ENCODE measurements at regions not wholly inside any gene's neighbourhood (a gene's known extent, or its start where the extent isn't known, plus 50 kb on each side); places are given as distances from the start of the nearest gene placed in this dataset.
A peak's percentile ranks its signal among the peaks of the same experiment; 100 is the strongest.

DNA sequence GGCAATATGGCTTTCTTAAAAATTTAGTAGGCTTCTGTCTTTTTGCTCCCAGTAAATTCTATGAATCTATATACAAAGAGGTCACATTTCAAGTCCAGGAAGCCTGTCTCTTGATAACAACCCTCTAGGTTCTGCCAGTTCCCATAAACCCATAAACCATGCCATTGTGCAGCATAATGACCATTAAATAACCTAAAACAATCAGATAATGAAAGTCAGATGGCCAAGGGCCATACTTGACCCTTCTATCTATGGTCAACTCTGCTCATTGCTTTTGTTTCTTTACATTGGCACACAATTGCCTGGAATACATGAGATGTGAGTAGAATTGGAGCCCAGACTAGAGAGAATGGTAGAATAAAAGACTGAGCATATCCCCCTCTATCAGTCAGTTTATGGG, 305.4 kb upstream of the KIF2A start:
- Histone ChIP-seq H3K4me1 (peaks cover 5% of the 10 kb centered on the region), H3K4me3 (no peak overlapping the region), H3K27me3 (no peaks in the 10 kb centered on the region), H3K9me3 (no peaks in the 10 kb centered on the region), H3K36me3 (replicated peaks in 1 of 2; ENCODE audit: insufficient read depth in 1 of 2, low read depth in 2 of 2) (no peaks in the 10 kb centered on the region), H3K27ac (peak overlapping the region in 1 of 4 donors; percentile 25)
- intact Hi-C loops (cut with DNase I) = no loop called here
- ATAC-seq (no peak), DNase-seq (no peak)
- TF ChIP-seq POLR2A (IDR thresholded peaks at IDR 0.05) = no peak
- TF ChIP-seq, protein P1, sequence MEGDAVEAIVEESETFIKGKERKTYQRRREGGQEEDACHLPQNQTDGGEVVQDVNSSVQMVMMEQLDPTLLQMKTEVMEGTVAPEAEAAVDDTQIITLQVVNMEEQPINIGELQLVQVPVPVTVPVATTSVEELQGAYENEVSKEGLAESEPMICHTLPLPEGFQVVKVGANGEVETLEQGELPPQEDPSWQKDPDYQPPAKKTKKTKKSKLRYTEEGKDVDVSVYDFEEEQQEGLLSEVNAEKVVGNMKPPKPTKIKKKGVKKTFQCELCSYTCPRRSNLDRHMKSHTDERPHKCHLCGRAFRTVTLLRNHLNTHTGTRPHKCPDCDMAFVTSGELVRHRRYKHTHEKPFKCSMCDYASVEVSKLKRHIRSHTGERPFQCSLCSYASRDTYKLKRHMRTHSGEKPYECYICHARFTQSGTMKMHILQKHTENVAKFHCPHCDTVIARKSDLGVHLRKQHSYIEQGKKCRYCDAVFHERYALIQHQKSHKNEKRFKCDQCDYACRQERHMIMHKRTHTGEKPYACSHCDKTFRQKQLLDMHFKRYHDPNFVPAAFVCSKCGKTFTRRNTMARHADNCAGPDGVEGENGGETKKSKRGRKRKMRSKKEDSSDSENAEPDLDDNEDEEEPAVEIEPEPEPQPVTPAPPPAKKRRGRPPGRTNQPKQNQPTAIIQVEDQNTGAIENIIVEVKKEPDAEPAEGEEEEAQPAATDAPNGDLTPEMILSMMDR (IDR thresholded peaks at IDR 0.05) = no peak

DNA sequence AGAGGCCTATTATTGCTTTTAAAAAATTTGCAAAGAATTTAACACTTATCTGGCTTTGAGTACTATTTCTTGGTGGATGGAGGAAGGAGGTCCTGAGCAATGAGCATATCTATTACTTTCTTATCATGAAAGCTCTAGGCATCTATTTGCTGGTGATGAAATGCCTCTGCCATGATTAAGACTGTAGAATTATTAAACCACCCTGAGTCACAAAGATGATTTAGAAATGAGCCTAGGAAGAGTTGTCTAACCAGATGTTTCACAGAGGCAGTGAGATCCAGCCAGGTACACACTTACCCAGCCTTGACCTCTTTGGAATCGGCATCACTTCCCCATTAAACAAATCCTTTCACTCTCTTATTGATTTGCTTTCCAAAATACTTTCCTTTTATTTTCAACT, 304.4 kb upstream of the KIF2A start:
- TF ChIP-seq, protein P1 (IDR thresholded peaks at IDR 0.05) = no peak
- TF ChIP-seq POLR2A (IDR thresholded peaks at IDR 0.05) = no peak
- no peaks in the 10 kb centered on the region for H3K36me3 ChIP-seq (replicated peaks in 1 of 2; ENCODE audit: insufficient read depth in 1 of 2, low read depth in 2 of 2)
- DNase-seq = peak in 1 of 4 donors; percentile 16
- intact Hi-C loops (cut with DNase I) = no loop called here
- H3K4me1 ChIP-seq = peaks cover 5% of the 10 kb centered on the region
- 32 to 42% methylated on average over 1 of the region's 1 CpG for WGBS, 2 donors
- no peaks in the 10 kb centered on the region for H3K9me3 ChIP-seq
- no peak overlapping the region for H3K4me3 ChIP-seq
- H3K27me3 ChIP-seq = no peaks in the 10 kb centered on the region
- peak overlapping the region in 2 of 4 donors; percentile 25 to 46 for H3K27ac ChIP-seq
- ATAC-seq = peak; percentile 77

DNA sequence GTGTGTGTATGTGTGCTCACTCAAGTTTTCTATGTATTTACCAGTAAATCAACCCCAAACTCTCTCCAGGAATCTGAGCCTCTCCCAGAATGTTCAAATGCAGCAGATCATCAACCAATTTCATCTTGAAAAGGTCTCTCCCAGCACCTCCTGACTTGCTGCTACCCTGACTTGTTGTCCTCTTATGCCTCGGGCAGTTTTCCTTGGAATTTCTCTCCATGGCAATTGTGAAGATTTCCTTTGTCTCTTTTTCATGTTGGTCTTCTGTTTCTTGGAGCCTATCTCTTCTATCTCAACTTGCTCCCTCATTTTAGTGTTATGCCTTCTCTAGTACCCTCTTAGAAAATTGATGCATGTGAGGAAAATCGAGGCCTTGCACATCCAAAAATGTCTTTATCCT, 303.6 kb upstream of the KIF2A start:
- TF ChIP-seq, protein P1 (IDR thresholded peaks at IDR 0.05) = no peak
- TF ChIP-seq POLR2A (IDR thresholded peaks at IDR 0.05) = no peak
- Histone ChIP-seq H3K4me3 (no peak overlapping the region), H3K27me3 (no peaks in the 10 kb centered on the region), H3K4me1 (peaks cover 5% of the 10 kb centered on the region), H3K36me3 (replicated peaks in 1 of 2; ENCODE audit: insufficient read depth in 1 of 2, low read depth in 2 of 2) (no peaks in the 10 kb centered on the region), H3K27ac (no peak overlapping the region), H3K9me3 (no peaks in the 10 kb centered on the region)
- WGBS, 2 donors = 63 to 67% methylated on average over 2 of the region's 2 CpGs
- intact Hi-C loops (cut with DNase I) = no loop called here
- no peak for ATAC-seq
- DNase-seq = no peak

DNA sequence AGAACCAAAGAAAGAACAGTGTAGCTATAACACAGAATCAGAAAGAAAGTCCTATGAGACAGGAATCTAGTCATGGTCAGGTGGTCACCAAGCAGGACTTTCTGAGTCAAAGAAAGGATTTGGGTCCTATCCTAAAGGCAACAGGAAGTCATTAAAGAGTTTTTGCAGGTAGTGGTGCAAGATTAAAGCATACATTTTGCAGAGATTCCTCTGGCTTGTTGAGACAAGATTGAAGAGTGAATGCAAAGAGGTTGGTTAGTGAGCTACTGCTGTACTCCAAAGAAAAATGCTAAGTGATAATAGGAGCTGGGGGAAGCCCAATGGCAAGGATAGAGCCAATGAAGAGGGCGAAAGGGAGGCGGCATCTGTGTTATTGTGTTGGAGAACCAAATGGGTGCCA, 300.5 kb upstream of the KIF2A start:
- 91 to 94% methylated on average over 2 of the region's 2 CpGs for WGBS, 2 donors
- no peak for DNase-seq
- no peak for ATAC-seq
- H3K36me3 ChIP-seq (replicated peaks in 1 of 2; ENCODE audit: insufficient read depth in 1 of 2, low read depth in 2 of 2) = no peaks in the 10 kb centered on the region
- peaks cover 3% of the 10 kb centered on the region for H3K4me1 ChIP-seq
- TF ChIP-seq POLR2A (IDR thresholded peaks at IDR 0.05) = no peak
- TF ChIP-seq, protein P1 (IDR thresholded peaks at IDR 0.05) = no peak
- no peak overlapping the region for H3K27ac ChIP-seq
- intact Hi-C loops (cut with DNase I) = no loop called here
- no peak overlapping the region for H3K4me3 ChIP-seq
- H3K9me3 ChIP-seq = no peaks in the 10 kb centered on the region
- H3K27me3 ChIP-seq = no peaks in the 10 kb centered on the region

DNA sequence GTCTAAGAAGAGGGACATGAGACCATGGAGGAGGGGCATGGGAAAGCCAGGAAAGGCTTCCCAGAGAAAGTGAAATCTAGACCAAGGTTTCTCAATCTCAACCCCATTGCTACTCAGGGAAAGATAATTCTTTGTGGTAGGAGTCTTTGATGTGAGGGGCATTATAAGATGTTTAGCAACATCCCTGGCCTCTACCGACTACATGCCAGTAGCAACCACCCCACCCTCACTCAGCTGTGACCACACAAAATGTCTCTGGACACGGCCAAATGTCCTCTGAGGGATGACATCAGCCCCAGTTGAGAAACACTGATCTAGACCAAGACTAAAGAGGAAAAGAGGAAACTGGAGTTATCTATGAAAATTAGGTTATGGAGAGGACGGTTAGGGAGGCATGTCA, 298.5 kb upstream of the KIF2A start:
- Histone ChIP-seq H3K27ac (no peak overlapping the region), H3K4me3 (no peak overlapping the region), H3K9me3 (no peaks in the 10 kb centered on the region), H3K27me3 (no peaks in the 10 kb centered on the region), H3K36me3 (replicated peaks in 1 of 2; ENCODE audit: insufficient read depth in 1 of 2, low read depth in 2 of 2) (no peaks in the 10 kb centered on the region), H3K4me1 (no peaks in the 10 kb centered on the region)
- WGBS, 2 donors = 60 to 73% methylated on average over 3 of the region's 3 CpGs
- no peak for ATAC-seq
- no peak for TF ChIP-seq POLR2A (IDR thresholded peaks at IDR 0.05)
- TF ChIP-seq, protein P1 (IDR thresholded peaks at IDR 0.05) = no peak
- no peak for DNase-seq
- intact Hi-C loops (cut with DNase I) = no loop called here

Data from body of pancreas (tissue), 4 donors.